Colonic mucosa (tissue), 4 donors: ENCODE measurements at regions not wholly inside any gene's neighbourhood (a gene's known extent, or its start where the extent isn't known, plus 50 kb on each side); places are given as distances from the start of the nearest gene placed in this dataset.
"Not testable (repeated sequence)": the region's sequence is repeated elsewhere in the genome, so short reads cannot be mapped to it uniquely, and the experiment has no call there.

Experiments used
- DNase-seq: peaks from one replicate; pipeline ENCODE4 v3.0.0-alpha.2; 2020
- H3K27ac ChIP-seq: fragments of 200-600 bp; one replicate; pipeline ENCODE4 v1.8.0; 2021
- H3K27me3 ChIP-seq: fragments of 200-600 bp; one replicate; pipeline ENCODE4 v1.8.0; 2021
- H3K36me3 ChIP-seq: fragments of 200-600 bp; one replicate; pipeline ENCODE4 v1.8.0; 2021
- H3K4me1 ChIP-seq: fragments of 200-600 bp; one replicate; pipeline ENCODE4 v1.8.0; 2021; ENCODE audit warnings: mild to moderate bottlenecking
- H3K4me3 ChIP-seq: fragments of 200-600 bp; one replicate; pipeline ENCODE4 v1.8.0; 2021
- H3K9ac ChIP-seq, 2 donors: one replicate each; pipeline ENCODE4 v1.7.0; 2013; ENCODE audit warnings: control low read depth in 2 of 2, low read depth in 2 of 2, low read length in 2 of 2
- H3K9me3 ChIP-seq: fragments of 200-600 bp; one replicate; pipeline ENCODE4 v1.8.0; 2021
- intact Hi-C: fragments of 100-400 bp; cut with DNase I; formaldehyde crosslinking; loops from one replicate; pipeline ENCODE4 v1.14.1; 2022
- TF ChIP-seq, protein P1 (sequence below): fragments of 200-600 bp; IDR thresholded peaks from one replicate; pipeline ENCODE4 v1.8.0; 2022; ENCODE audit warnings: antibody characterized with exemption, mild to moderate bottlenecking
- donor health status: healthy.
- donor health status: DM: no; HTN: no; CAD: no.
- donor health status: DM: no; HTN: no; CAD: no.

DNA sequence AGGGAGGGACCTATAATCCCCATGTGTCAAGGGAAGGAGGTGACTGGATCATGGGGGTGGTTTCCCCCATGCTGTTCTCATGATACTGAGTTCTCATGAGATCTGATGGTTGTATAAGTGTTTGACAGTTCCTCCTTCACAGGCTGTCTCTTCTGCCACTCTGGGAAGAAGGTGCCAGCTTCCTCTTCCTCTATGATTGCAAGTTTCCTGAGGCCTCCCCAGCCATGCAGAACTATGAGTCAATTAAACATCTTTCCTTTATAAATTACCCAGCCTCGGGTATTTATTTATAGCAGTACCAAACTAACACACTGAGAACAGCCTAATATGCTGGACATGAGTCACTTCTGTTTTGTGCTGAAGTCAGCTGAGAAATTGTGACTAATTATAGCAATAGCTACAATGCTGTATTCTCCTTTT, 656.9 kb upstream of the CPEB2 start:
- no peak overlapping the region for H3K9ac ChIP-seq
- H3K27ac ChIP-seq: no peak overlapping the region
- intact Hi-C loops: no loop called here
- no peaks in the 10 kb centered on the region for H3K36me3 ChIP-seq
- TF ChIP-seq, protein P1, sequence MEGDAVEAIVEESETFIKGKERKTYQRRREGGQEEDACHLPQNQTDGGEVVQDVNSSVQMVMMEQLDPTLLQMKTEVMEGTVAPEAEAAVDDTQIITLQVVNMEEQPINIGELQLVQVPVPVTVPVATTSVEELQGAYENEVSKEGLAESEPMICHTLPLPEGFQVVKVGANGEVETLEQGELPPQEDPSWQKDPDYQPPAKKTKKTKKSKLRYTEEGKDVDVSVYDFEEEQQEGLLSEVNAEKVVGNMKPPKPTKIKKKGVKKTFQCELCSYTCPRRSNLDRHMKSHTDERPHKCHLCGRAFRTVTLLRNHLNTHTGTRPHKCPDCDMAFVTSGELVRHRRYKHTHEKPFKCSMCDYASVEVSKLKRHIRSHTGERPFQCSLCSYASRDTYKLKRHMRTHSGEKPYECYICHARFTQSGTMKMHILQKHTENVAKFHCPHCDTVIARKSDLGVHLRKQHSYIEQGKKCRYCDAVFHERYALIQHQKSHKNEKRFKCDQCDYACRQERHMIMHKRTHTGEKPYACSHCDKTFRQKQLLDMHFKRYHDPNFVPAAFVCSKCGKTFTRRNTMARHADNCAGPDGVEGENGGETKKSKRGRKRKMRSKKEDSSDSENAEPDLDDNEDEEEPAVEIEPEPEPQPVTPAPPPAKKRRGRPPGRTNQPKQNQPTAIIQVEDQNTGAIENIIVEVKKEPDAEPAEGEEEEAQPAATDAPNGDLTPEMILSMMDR: no peak
- no peaks in the 10 kb centered on the region for H3K27me3 ChIP-seq
- H3K4me3 ChIP-seq: no peak overlapping the region
- DNase-seq: no peak
- no peaks in the 10 kb centered on the region for H3K9me3 ChIP-seq
- H3K4me1 ChIP-seq: no peaks in the 10 kb centered on the region

DNA sequence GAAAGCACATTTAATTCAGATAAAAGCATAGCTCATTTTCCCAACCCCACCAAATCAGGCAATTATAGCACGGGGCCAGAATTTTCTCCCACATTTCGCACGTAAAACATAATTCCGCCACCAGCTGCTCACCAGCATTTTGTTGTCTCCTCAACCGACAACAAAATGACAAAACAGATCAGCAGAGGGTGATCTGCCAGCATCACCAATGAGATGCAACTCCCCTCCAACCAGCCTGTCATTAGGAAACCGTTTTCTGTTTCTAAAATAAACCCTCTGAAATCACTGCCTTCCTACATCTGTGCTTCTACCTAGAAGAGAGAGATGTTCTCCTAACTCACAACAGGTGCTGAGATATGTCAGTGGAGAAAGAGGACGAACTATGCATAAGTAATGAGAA, 654.8 kb upstream of the CPEB2 start:
- Histone ChIP-seq H3K36me3 (no peaks in the 10 kb centered on the region), H3K9me3 (no peaks in the 10 kb centered on the region), H3K27me3 (no peaks in the 10 kb centered on the region), H3K9ac (no peak overlapping the region), H3K27ac (no peak overlapping the region), H3K4me3 (no peak overlapping the region), H3K4me1 (no peaks in the 10 kb centered on the region)
- intact Hi-C loops: no loop called here
- TF ChIP-seq, protein P1: no peak
- no peak for DNase-seq

DNA sequence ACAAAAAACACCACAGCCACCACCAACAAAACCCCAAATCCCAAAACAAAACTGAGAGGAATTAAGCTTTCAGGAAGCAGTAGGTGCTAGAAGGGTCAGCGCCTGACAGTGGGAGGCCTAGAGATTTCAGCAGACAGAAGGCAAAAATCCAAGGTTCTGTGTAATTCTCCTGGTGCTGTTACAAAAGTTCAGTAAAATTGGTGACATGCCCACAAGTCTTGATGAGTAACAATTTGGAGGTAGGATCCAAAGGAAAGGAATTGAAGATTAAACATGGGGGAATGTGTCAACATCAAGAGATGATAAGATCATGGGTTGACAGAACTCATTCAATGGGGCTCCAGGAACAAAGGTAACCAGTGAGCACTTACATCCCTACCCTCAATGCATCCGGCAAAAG, 653.8 kb upstream of the CPEB2 start:
- H3K4me3 ChIP-seq: no peak overlapping the region
- no peak overlapping the region for H3K9ac ChIP-seq
- DNase-seq: no peak
- no peaks in the 10 kb centered on the region for H3K36me3 ChIP-seq
- H3K27me3 ChIP-seq: no peaks in the 10 kb centered on the region
- TF ChIP-seq, protein P1: no peak
- H3K27ac ChIP-seq: no peak overlapping the region
- H3K4me1 ChIP-seq: no peaks in the 10 kb centered on the region
- no peaks in the 10 kb centered on the region for H3K9me3 ChIP-seq
- intact Hi-C loops: no loop called here

DNA sequence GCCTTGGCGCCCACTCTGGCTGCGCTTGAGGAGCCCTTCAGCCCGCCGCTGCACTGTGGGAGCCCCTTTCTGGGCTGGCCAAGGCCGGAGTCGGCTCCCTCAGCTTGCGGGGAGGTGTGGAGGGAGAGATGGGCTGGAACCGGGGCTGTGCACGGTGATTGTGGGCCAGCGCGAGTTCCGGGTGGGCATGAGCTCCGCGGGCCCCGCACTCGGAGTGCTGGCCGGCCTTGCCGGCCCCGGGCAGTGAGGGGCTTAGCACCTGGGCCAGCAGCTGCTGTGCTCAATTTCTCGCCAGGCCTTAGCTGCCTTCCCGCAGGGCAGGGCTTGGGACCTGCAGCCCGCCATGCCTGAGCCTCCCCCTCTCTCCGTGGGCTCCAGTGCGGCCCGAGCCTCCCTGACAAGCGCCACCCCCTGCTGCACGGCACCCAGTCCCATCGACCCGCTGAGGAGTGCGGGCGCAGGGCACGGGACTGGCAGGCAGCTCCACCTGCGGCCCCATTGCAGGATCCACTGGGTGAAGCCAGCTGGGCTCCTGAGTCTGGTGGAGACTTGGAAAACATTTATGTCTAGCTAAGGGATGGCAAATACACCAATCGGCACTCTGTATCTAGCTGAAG, 643.6 kb upstream of the CPEB2 start:
- DNase-seq, H3K36me3 ChIP-seq, H3K27ac ChIP-seq, H3K4me1 ChIP-seq, intact Hi-C loops, H3K9ac ChIP-seq, H3K4me3 ChIP-seq, H3K9me3 ChIP-seq, H3K27me3 ChIP-seq: not testable (repeated sequence)

DNA sequence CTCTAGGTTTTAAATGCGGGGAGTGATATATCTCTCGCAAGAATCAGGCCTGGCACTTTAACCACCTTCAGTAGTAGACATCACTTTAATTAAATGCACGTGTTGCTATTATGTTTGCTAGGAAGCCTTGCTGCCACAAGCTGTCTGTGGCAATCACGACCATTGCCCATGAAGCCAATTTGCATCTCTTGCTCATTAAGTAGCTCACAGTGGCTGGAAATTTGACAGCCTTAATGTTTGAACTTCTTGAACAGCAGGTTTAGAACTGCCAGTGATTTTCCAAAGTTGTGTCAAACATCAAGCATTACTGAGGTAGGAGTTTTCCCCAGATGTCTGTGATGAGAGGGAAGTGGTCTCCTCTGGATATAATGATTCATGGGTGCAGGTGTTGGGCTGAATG, 642.3 kb upstream of the CPEB2 start:
- Histone ChIP-seq H3K9me3 (no peaks in the 10 kb centered on the region), H3K4me1 (no peaks in the 10 kb centered on the region), H3K27ac (no peak overlapping the region), H3K27me3 (no peaks in the 10 kb centered on the region), H3K4me3 (no peak overlapping the region), H3K36me3 (no peaks in the 10 kb centered on the region), H3K9ac (no peak overlapping the region)
- intact Hi-C loops: no loop called here
- no peak for DNase-seq
- TF ChIP-seq, protein P1: no peak

DNA sequence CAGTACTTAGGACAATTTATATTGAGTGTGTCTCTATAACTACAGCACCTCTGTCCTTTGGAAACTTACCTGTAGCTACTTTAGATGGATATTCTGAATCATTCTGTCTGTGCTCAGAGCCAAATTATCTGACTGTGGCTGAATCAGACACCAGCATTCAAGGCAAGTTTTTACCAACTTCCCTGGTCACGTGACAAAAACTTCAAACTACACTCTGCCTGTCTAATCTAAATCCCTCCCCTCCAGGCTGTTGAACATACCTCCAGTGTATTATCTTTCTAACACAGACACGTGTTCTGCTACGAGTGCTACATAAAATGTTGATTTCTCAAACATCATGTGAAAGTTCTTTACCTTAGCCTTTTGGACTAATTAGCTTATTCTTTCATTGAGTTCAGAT, 641.2 kb upstream of the CPEB2 start:
- no peak for DNase-seq
- Histone ChIP-seq H3K27me3 (no peaks in the 10 kb centered on the region), H3K4me1 (no peaks in the 10 kb centered on the region), H3K9ac (no peak overlapping the region), H3K9me3 (no peaks in the 10 kb centered on the region), H3K36me3 (no peaks in the 10 kb centered on the region), H3K4me3 (no peak overlapping the region), H3K27ac (no peak overlapping the region)
- TF ChIP-seq, protein P1: no peak
- intact Hi-C loops: no loop called here
